ENCODE measurements at regions not wholly inside any gene's neighbourhood (a gene's known extent, or its start where the extent isn't known, plus 50 kb on each side); places are given as distances from the start of the nearest gene placed in this dataset.

DNA sequence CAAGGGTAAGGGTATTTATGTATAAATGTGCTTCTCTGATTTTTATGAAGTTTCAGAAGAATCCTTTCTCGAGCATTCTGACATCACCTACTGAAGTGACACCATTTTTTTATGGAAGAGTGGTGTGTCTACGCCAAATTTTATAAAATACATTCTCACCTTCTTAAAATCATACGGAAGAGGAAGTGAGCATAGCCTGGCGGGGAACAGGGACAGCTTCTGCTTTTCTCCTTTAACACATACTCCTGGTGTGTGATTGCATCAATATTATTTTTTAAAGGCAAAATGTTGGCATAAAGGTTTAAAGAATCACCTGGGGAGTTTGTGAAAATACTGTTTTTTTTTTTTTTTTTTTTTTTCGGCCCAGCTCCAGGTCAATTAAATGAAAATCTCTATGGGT lies 733.6 kb upstream of the MAN1A1 start:
- no peak overlapping the region for H3K4me3 ChIP-seq (ENCODE audit: low read depth, low read length)
- TF ChIP-seq, protein P1, sequence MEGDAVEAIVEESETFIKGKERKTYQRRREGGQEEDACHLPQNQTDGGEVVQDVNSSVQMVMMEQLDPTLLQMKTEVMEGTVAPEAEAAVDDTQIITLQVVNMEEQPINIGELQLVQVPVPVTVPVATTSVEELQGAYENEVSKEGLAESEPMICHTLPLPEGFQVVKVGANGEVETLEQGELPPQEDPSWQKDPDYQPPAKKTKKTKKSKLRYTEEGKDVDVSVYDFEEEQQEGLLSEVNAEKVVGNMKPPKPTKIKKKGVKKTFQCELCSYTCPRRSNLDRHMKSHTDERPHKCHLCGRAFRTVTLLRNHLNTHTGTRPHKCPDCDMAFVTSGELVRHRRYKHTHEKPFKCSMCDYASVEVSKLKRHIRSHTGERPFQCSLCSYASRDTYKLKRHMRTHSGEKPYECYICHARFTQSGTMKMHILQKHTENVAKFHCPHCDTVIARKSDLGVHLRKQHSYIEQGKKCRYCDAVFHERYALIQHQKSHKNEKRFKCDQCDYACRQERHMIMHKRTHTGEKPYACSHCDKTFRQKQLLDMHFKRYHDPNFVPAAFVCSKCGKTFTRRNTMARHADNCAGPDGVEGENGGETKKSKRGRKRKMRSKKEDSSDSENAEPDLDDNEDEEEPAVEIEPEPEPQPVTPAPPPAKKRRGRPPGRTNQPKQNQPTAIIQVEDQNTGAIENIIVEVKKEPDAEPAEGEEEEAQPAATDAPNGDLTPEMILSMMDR (IDR thresholded peaks at IDR 0.05; ENCODE audit: insufficient read depth, low read depth, low read length, missing control alignments): no peak
- no peak for DNase-seq (ENCODE audit: low read depth)

DNA sequence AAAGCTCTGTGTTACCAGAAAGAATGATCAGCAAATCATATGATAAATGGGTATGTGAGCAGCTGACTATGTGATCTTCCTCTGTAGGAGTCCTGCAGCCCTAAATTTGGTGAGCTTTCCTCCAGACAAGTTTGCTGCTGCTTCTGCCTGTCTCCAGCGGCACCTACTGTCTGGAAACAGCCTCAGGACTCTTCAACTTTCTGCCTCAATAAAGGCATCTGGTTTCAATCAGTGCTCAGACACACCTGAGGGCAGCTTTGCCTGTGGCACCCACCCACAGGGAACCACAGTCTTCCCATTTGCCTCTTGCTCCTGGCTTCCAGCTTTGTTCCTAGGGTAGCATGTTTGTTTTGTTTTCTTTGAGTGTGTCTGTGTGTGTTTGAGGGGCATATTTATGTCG lies 727.9 kb upstream of the MAN1A1 start:
- DNase-seq (ENCODE audit: low read depth): peak; percentile 5

DNA sequence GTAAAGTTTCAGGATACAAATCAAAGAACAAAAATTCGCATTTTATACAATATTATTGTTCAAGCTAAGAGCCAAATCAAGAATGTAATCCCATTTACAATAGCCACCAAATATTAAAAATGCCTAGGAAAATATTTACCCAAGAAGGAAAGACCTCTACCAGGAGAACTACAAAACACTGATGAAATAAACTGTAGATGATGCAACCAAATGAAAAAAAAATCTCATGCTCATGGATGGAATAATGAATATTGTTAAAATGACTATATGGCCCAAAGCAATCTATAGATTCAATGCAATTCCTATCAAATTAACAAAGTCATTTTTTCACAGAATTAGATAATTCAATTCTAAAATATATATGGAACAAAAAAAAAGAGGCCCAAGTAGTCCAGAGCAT lies 708.8 kb upstream of the MAN1A1 start:
- H3K4me3 ChIP-seq (ENCODE audit: low read depth, low read length): no peak overlapping the region
- TF ChIP-seq, protein P1 (IDR thresholded peaks at IDR 0.05; ENCODE audit: insufficient read depth, low read depth, low read length, missing control alignments): no peak
- DNase-seq (ENCODE audit: low read depth): no peak

More for the DNA sequence above, 727.9 kb upstream of the MAN1A1 start:
- no peak overlapping the region for H3K4me3 ChIP-seq (ENCODE audit: low read depth, low read length)
- TF ChIP-seq, protein P1 (IDR thresholded peaks at IDR 0.05; ENCODE audit: insufficient read depth, low read depth, low read length, missing control alignments): no peak

DNA sequence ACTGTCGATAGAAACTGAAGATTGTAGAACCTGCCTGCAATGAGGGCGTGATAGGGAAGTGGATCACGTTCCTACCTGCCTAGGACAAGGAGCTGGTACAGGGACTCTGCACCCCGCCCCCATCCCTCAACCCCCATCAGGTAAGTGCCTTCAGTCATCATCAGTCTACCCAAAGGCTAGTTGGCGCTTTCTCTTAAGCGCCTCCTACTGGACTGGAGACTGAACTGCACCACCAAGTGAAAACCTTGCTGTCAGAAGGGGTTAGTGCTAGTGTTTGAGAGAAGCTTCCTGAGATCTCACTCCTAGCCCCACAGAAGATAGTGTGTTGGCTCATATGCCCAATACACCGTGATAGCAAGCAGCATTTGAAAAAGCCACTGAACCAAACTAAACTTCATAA lies 706.5 kb upstream of the MAN1A1 start:
- TF ChIP-seq, protein P1 (IDR thresholded peaks at IDR 0.05; ENCODE audit: insufficient read depth, low read depth, low read length, missing control alignments): peak; percentile 74
- peak; percentile 54 for DNase-seq (ENCODE audit: low read depth)
- H3K4me3 ChIP-seq (ENCODE audit: low read depth, low read length): no peak overlapping the region

DNA sequence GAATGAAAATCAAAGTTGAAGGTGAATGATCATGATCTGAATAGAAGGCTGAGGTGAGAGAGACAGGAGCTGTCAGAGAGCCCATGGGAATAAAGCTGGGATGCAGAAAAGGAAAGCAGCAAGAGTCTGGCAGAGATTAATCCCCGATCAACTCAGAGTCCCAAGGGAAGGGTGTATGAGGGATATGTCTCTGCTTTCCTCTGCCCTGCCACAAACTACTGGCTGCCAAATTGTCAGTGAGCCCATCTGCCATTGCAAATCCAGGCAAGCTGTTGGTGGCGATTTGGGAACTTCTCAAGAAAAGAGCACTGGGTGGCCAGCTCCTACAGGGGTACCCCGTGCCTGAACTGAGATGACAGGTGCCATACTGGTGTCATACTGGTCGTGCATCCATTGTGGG lies 705.5 kb upstream of the MAN1A1 start:
- DNase-seq (ENCODE audit: low read depth): no peak
- TF ChIP-seq, protein P1 (IDR thresholded peaks at IDR 0.05; ENCODE audit: insufficient read depth, low read depth, low read length, missing control alignments): no peak
- no peak overlapping the region for H3K4me3 ChIP-seq (ENCODE audit: low read depth, low read length)

DNA sequence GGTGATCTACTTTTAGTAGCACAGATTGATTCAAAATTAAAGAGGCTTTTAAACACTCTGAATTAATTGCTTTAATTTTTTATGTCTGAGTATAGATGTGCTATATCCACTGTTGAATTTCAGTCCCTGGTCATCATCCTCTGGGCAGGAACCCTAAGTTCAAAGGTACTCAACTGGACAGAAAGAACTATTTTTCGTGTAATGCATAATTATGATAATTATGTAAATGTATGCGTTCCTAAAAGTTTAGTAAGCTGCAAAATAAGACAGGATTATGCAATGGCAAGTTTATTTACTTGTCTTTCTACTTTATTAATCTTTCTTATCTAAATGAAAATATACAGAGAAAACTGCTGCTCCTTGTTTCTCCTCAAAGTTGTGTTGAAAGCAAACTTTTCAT lies 690.1 kb upstream of the MAN1A1 start:
- no peak for DNase-seq (ENCODE audit: low read depth)
- TF ChIP-seq, protein P1 (IDR thresholded peaks at IDR 0.05; ENCODE audit: insufficient read depth, low read depth, low read length, missing control alignments): no peak
- H3K4me3 ChIP-seq (ENCODE audit: low read depth, low read length): no peak overlapping the region

DNA sequence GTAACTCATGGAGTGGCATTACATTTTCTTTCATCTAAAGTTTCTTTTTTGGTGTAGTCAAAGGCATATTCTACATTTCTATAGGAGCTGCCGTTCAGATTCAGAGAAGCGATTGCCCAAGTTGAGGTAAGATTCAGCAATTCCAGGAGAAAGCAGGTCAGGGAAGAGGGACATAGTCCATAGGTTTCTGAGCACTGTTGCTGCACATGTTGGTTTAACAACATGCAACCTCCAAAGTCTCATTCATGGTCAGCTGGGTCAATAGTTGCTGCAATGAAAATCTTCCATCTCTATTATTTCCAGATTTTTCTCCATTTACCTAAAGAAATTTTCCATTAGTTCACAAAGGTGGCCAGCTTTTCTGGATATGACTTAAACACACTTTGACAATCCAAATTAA lies 682.3 kb upstream of the MAN1A1 start:
- TF ChIP-seq, protein P1 (IDR thresholded peaks at IDR 0.05; ENCODE audit: insufficient read depth, low read depth, low read length, missing control alignments): no peak
- no peak for DNase-seq (ENCODE audit: low read depth)
- no peak overlapping the region for H3K4me3 ChIP-seq (ENCODE audit: low read depth, low read length)

Data from GM12865 (cell line).